Suppressor macrophage treated with lipopolysaccharide for 4 hours (primary cell): ENCODE measurements at regions not wholly inside any gene's neighbourhood (a gene's known extent, or its start where the extent isn't known, plus 50 kb on each side); places are given as distances from the start of the nearest gene placed in this dataset.
A peak's percentile ranks its signal among the peaks of the same experiment; 100 is the strongest.
"Not testable (repeated sequence)": the region's sequence is repeated elsewhere in the genome, so short reads cannot be mapped to it uniquely, and the experiment has no call there.

Experiments
- DNase-seq: peaks from one replicate; pipeline ENCODE4 v3.0.0-alpha.2; 2020

GRCh38 chr16:59920054-59920453 is 1185.9 kb upstream of the GOT2 start:
- DNase-seq = no peak

- no peak for DNase-seq
Measured at GRCh38 chr16:59913666-59914065, 1179.5 kb upstream of the GOT2 start.

DNA sequence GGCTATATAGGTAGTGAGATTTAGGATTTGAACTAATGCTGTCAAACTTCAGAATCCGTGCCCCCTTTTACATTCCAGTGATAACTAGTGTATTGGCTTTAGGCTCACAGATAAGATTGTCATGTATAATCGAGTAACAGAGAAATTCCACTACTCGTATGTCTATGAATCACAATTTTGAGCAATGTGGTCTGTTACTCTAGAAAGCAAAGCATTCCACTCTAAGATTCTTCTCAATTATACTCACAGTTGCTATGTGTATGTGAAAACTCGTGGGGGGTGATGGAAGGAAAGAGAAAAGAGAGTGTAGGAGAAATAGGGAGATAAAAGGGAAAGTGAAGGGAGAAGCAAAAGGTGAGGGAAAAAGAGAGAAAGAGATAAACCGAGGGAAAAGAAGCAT is 1175.1 kb upstream of the GOT2 start:
- DNase-seq = no peak

- DNase-seq = no peak
Measured at GRCh38 chr16:59907611-59908010, 1173.5 kb upstream of the GOT2 start.

DNA sequence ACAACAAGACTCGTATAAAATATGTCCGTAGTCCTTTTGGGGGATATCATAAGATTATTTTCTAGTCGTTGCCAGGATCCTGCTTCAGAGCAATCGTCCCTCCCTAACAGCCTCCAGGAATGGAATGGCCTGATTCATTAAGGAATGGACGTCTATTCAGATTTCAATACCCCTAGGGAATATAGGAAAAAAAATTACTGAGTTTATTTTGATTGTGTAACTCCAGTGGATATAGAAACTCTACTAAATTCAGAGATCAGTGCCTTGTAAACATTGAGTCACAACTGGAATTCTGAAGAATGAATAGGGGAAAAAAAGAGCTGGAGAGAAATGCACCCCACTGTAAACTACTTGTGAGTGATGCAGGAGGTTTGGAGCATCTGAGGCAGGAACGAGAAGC is 1171.5 kb upstream of the GOT2 start:
- DNase-seq = no peak

GRCh38 chr16:59905131-59905530 is 1171.0 kb upstream of the GOT2 start:
- no peak for DNase-seq

GRCh38 chr16:59899940-59900339 is 1165.8 kb upstream of the GOT2 start:
- DNase-seq = peak; percentile 6

DNA sequence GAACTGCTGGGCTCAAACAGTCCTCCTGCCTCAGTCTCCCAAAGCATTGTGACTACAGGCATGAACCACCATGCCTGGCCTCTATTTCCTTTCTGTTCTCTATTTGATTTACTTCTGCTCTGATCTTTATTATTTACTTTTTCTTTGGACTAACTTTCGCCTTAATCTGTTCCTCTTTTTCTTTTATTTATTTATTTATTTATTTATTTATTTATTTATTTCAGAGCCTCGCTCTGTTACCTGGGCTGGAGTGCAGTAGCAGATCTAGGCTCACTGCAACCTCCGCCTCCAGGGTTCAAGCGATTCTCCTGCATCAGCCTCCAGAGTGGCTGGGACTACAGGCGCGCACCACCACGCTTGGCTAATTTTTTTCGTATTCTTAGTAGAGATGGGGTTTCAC is 1158.3 kb upstream of the GOT2 start:
- DNase-seq = no peak

DNA sequence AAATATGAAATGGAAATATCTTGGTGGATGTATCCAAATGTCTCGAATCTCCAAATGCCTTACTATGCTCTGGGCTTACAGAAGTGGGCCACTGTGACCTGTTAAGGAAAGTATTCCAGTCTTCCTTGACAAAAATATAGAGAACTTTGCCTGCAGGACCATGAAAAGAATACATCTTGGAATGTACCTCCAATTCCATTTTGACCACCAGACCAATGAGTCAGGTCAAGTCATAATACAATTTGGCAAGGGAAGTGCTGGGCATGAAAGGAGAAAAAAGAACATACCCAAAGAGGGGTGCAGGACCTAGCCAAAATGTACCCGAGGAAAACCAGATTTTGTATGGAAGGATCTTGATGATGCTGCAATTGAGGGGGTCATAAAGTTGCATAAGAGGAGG is 1153.7 kb upstream of the GOT2 start:
- DNase-seq = no peak

- DNase-seq = peak; percentile 25
Measured at GRCh38 chr16:59886021-59886420, 1151.9 kb upstream of the GOT2 start.

GRCh38 chr16:59881376-59881775 is 1147.3 kb upstream of the GOT2 start:
- DNase-seq = no peak

GRCh38 chr16:59880611-59881010 is 1146.5 kb upstream of the GOT2 start:
- DNase-seq = no peak

- DNase-seq = no peak
Measured at GRCh38 chr16:59878999-59879398, 1144.9 kb upstream of the GOT2 start.

DNA sequence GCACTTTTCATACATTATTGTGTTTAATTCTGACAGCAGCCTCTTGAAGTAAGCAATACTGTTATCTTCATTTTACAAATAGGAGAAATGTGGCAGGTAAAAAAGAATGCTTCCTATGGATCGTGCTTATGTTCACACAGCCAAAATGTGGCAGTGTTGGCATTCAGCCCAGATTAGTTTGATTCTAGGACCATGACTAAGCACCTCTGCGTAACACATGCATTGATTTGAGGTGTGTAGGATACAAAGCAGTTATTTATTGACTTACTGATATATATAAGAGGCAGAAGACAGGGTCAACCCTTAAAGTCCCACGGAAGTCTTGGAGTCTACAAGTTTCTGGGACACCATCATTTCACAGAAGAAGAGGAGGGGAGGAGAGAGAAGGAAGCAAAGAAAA is 1144.4 kb upstream of the GOT2 start:
- no peak for DNase-seq

DNA sequence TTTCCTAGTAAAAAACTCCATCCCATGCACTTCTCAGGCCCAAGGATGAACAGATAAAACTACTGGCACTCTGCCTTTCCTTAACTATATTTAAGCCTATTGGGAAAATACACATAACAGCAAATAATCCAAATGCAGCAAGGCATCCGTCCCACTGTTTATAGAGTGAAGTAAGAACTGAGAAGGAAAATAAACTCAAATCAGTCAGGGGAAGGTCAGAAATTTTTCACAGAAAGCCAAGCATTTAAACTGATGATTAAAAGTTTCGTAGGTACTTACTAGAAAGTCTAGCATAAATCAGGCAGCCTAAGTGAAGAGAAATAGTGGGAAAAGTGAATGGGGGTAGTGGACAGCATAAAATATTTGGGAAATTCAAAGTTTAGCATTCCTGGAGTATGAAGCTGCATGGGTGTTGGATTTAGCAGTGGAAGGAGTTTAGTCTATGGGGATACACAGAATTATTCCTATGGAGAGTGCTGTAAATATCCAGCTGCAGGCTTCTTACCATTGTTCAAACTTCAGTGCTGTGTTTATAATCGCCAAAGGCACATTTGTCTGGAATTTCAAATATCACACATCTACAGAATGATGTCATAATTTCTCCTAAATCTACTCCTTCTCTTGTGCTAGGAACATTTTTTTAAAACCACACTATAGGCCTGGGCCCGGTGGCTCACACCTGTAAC is 1131.0 kb upstream of the GOT2 start:
- DNase-seq = no peak

- no peak for DNase-seq
Measured at GRCh38 chr16:59859676-59860402, 1125.7 kb upstream of the GOT2 start.

GRCh38 chr16:59854846-59855439 is 1120.8 kb upstream of the GOT2 start:
- DNase-seq = no peak

DNA sequence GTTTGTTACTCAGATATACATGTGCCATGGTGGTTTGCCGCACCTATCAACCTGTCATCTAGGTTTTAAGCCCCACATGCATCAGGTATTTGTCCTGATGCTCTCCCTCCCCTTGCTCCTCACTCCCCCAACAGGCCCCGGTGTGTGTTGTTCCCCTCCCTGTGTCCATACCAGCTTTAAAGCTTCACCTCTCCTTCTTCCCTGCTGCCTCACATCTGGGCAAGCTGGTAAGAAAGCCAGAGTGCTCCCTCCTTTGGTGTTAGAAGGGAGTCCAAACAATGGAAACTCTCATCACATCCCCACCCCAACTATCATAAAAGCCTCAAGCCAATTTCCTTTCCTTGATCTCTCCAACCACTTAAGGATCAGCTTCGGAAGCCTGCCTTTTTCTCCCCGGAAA is 1115.6 kb upstream of the GOT2 start:
- no peak for DNase-seq

- no peak for DNase-seq
Measured at GRCh38 chr16:59848296-59848695, 1114.2 kb upstream of the GOT2 start.

GRCh38 chr16:59840169-59840568 is 1106.1 kb upstream of the GOT2 start:
- DNase-seq = no peak

GRCh38 chr16:59826767-59827166 is 1092.7 kb upstream of the GOT2 start:
- DNase-seq = no peak

GRCh38 chr16:59809488-59809887 is 1075.4 kb upstream of the GOT2 start:
- DNase-seq = not testable (repeated sequence)

DNA sequence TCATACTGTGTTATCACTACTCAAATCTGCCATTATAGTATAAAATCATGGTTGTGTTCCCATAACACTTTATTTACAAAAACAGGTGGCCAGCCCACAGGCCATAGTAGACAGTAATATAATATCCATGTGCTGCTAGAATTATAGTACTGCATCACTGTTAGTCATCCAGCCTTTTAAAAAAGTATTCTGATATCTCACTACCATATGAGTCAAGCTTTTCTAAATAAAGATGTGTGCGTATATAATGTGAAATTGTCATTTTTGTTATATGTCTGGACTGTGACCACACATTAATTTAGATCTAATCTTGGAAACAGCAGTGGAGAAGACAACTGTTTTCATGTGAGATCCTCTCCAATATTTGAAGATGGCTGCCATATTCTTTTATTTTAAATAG is 1049.1 kb upstream of the GOT2 start:
- DNase-seq = no peak

DNA sequence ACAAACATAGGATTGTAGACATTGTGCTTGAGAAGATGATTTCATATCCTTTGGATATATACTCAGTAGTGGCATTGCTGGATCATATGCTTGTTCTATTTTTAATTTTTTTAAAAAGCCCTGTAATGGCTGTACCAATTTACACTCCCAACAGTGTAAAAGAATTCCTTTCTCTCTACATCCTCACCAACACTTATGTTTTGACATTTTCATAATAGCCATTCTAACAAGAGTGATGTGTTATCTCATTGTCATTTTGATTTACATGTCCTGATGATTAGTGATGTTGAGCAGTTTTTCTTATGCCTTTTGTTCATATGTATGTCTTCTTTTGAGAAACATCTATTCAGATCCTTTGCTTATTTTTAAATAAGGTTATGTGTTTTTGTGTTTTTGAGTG is 1039.2 kb upstream of the GOT2 start:
- DNase-seq = no peak
